HL-60 (cell line): ENCODE measurements at regions not wholly inside any gene's neighbourhood (a gene's known extent, or its start where the extent isn't known, plus 50 kb on each side); places are given as distances from the start of the nearest gene placed in this dataset.

Experiments
- DNase-seq, 2 experiments: peaks; one replicate each; pipeline ENCODE4 v3.0.0-alpha.2; 2010 to 2020; ENCODE audit warnings: low read depth in 1 of 2, low spot score in 1 of 2
- H3K27ac ChIP-seq: fragments of 250-450 bp; sonication (Bioruptor Pico); replicated peaks from 2 replicates; pipeline ENCODE4 v1.5.1; 2020; ENCODE audit warnings: mild to moderate bottlenecking, moderate library complexity
- H3K27me3 ChIP-seq: fragments of 250-450 bp; sonication (Bioruptor Pico); 2 replicates; pipeline ENCODE4 v1.5.1; 2021; ENCODE audit warnings: mild to moderate bottlenecking, moderate library complexity; ENCODE audit not compliant: insufficient read depth, poor library complexity, severe bottlenecking
- H3K4me3 ChIP-seq: replicated peaks from 2 replicates; pipeline ENCODE4 v1.5.1; 2011; ENCODE audit warnings: mild to moderate bottlenecking, control low read depth, low read length; ENCODE audit not compliant: insufficient read depth
- GABPA ChIP-seq: IDR thresholded peaks from 2 replicates; pipeline ENCODE4 v1.6.1; 2012; ENCODE audit warnings: low read depth
- POLR2AphosphoS5 ChIP-seq: IDR thresholded peaks from 2 replicates; pipeline ENCODE4 v1.6.1; 2012; ENCODE audit warnings: low read depth
- SPI1 ChIP-seq: IDR thresholded peaks from 2 replicates; pipeline ENCODE4 v1.6.1; 2012; ENCODE audit warnings: low read depth, mild to moderate bottlenecking, borderline replicate concordance
- TF ChIP-seq, protein P1 (sequence below): IDR thresholded peaks from one replicate; pipeline ENCODE4 v1.5.1; 2011; ENCODE audit warnings: low read length, control low read depth, inconsistent platforms; ENCODE audit not compliant: insufficient read depth
- TF ChIP-seq, protein P2 (sequence below): IDR thresholded peaks from 2 replicates; pipeline ENCODE4 v1.6.1; 2012; ENCODE audit warnings: low read depth; ENCODE audit not compliant: insufficient replicate concordance

DNA sequence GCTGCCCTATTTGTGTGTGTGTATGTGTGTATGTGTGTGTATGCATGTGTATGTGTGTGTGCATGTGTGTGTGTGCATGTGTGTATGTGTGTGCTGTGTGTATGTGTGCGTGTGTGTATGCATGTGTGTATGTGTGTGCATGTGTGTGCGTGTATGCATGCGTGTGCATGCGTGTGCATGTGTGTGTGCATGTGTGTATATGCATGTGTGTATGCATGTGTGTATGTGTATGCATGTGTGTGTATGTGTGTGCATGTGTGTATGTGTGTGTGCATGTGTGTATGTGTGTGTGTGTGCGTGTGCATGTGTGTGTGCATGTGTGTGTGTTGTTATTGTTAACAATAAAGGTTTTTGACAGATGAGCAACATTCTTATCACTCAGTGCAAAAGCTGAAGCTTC lies 110.8 kb upstream of the HES1 start:
- DNase-seq: no peak
- TF ChIP-seq POLR2AphosphoS5: no peak
- TF ChIP-seq, protein P1, sequence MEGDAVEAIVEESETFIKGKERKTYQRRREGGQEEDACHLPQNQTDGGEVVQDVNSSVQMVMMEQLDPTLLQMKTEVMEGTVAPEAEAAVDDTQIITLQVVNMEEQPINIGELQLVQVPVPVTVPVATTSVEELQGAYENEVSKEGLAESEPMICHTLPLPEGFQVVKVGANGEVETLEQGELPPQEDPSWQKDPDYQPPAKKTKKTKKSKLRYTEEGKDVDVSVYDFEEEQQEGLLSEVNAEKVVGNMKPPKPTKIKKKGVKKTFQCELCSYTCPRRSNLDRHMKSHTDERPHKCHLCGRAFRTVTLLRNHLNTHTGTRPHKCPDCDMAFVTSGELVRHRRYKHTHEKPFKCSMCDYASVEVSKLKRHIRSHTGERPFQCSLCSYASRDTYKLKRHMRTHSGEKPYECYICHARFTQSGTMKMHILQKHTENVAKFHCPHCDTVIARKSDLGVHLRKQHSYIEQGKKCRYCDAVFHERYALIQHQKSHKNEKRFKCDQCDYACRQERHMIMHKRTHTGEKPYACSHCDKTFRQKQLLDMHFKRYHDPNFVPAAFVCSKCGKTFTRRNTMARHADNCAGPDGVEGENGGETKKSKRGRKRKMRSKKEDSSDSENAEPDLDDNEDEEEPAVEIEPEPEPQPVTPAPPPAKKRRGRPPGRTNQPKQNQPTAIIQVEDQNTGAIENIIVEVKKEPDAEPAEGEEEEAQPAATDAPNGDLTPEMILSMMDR: no peak
- TF ChIP-seq GABPA: no peak
- no peak for TF ChIP-seq SPI1
- TF ChIP-seq, protein P2, sequence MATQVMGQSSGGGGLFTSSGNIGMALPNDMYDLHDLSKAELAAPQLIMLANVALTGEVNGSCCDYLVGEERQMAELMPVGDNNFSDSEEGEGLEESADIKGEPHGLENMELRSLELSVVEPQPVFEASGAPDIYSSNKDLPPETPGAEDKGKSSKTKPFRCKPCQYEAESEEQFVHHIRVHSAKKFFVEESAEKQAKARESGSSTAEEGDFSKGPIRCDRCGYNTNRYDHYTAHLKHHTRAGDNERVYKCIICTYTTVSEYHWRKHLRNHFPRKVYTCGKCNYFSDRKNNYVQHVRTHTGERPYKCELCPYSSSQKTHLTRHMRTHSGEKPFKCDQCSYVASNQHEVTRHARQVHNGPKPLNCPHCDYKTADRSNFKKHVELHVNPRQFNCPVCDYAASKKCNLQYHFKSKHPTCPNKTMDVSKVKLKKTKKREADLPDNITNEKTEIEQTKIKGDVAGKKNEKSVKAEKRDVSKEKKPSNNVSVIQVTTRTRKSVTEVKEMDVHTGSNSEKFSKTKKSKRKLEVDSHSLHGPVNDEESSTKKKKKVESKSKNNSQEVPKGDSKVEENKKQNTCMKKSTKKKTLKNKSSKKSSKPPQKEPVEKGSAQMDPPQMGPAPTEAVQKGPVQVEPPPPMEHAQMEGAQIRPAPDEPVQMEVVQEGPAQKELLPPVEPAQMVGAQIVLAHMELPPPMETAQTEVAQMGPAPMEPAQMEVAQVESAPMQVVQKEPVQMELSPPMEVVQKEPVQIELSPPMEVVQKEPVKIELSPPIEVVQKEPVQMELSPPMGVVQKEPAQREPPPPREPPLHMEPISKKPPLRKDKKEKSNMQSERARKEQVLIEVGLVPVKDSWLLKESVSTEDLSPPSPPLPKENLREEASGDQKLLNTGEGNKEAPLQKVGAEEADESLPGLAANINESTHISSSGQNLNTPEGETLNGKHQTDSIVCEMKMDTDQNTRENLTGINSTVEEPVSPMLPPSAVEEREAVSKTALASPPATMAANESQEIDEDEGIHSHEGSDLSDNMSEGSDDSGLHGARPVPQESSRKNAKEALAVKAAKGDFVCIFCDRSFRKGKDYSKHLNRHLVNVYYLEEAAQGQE: no peak
- H3K27me3 ChIP-seq: no peaks in the 10 kb centered on the region
- no peak overlapping the region for H3K27ac ChIP-seq
- H3K4me3 ChIP-seq: no peak overlapping the region

DNA sequence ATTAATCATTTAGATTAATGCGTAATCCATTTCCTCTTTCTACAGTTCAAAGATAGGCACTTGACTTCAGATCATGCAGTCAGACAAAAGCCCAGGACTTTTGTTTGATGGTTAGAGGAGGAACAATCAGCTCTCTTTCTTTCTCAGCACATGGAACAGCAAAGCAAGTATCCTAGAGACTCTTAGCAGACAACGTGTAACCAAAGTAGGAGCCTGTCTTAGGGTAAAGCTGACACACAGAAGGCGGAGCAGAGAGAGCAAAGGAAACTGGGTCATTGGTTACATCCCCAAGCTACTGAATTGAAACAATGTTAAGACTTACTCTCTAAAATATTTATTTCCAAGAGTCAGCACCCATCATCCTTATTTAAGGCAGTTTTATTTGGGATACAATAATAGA lies 110.0 kb upstream of the HES1 start:
- TF ChIP-seq, protein P1: no peak
- TF ChIP-seq, protein P2: no peak

DNA sequence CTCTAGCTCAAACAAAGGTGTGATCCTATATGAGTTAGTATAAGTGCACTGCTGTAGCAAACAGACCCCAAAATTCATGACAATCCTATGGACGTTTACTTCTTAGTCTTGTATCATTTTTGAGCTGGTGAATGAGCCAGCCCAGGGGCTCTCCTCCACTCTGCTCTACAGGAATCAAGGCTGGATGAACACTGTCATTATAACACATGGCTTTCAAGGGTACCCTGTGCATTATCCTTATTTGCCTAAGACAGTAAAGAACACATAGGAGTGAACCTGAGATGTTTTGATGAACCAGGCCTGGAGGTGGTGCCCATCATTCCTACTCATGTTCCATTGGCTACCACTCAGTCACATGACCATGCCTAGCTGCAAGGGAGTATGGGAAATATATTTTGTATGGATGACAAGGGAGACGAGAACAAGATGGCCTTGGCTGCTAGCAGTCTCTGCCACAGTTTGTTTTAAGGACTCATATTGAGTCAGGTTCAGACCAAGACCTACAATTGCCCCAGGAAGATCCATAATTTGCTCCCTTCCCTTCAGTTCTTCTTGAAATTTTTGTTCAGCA lies 107.4 kb upstream of the HES1 start:
- TF ChIP-seq GABPA: no peak
- TF ChIP-seq POLR2AphosphoS5: no peak
- TF ChIP-seq, protein P2: no peak
- TF ChIP-seq, protein P1: no peak
- TF ChIP-seq SPI1: no peak
- no peak for DNase-seq
- H3K27me3 ChIP-seq: no peaks in the 10 kb centered on the region
- H3K4me3 ChIP-seq: no peak overlapping the region
- no peak overlapping the region for H3K27ac ChIP-seq

More for the DNA sequence above, 110.0 kb upstream of the HES1 start:
- H3K4me3 ChIP-seq: no peak overlapping the region
- H3K27ac ChIP-seq: no peak overlapping the region
- no peaks in the 10 kb centered on the region for H3K27me3 ChIP-seq
- DNase-seq: no peak
